ENCODE measurements at regions not wholly inside any gene's neighbourhood (a gene's known extent, or its start where the extent isn't known, plus 50 kb on each side); places are given as distances from the start of the nearest gene placed in this dataset.

DNA sequence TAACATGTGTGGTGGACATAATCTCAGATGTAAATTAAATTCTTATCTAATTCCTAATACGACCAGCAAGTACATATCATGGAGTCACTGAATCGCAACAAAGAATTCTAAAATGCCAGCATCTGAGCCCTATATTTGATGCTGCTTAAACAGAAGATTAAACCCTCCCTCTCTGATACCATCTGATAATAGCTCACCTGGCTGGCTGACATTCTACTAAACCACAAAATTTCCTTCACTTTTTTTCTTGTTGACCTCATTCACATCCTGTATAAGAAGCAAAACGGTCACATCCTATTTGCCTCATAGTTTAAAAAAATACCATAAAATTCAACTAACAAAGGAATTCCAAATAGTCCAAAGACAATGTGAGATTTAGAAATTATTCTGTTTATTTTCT, 371.6 kb upstream of the SLC8A1 start:
- no peaks in the 10 kb centered on the region for H3K27me3 Mint-ChIP-seq (ENCODE audit: insufficient read depth, unreplicated experiment)
- no peaks in the 10 kb centered on the region for H3K4me1 ChIP-seq
- no peaks in the 10 kb centered on the region for H3K9me3 ChIP-seq
- no TSS peak for BruUV-seq (replicated peaks)
- no peaks in the 10 kb centered on the region for H3K4me1 Mint-ChIP-seq (ENCODE audit: low read depth, unreplicated experiment)
- H3K9me3 Mint-ChIP-seq (ENCODE audit: unreplicated experiment), result no peaks in the 10 kb centered on the region
- intact Hi-C loops (cut with micrococcal nuclease; ENCODE audit: unreplicated experiment), result no loop called here
- TF ChIP-seq, protein P1, sequence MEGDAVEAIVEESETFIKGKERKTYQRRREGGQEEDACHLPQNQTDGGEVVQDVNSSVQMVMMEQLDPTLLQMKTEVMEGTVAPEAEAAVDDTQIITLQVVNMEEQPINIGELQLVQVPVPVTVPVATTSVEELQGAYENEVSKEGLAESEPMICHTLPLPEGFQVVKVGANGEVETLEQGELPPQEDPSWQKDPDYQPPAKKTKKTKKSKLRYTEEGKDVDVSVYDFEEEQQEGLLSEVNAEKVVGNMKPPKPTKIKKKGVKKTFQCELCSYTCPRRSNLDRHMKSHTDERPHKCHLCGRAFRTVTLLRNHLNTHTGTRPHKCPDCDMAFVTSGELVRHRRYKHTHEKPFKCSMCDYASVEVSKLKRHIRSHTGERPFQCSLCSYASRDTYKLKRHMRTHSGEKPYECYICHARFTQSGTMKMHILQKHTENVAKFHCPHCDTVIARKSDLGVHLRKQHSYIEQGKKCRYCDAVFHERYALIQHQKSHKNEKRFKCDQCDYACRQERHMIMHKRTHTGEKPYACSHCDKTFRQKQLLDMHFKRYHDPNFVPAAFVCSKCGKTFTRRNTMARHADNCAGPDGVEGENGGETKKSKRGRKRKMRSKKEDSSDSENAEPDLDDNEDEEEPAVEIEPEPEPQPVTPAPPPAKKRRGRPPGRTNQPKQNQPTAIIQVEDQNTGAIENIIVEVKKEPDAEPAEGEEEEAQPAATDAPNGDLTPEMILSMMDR (IDR thresholded peaks at IDR 0.05; ENCODE audit: insufficient read depth in 1 of 2, low read depth in 1 of 2, low read length in 1 of 2, severe bottlenecking in 1 of 2, unreplicated experiment in 1 of 2), result no peak
- CTCF ChIA-PET, result no interaction called here
- no peaks in the 10 kb centered on the region for H3K27me3 ChIP-seq (replicated peaks; ENCODE audit: control insufficient read depth, insufficient read depth, low read length)
- DNase-seq, result no peak
- no peak overlapping the region for H3K27ac Mint-ChIP-seq (ENCODE audit: unreplicated experiment)
- POLR2A ChIA-PET, result no interaction called here
- no peak overlapping the region for H3K4me3 ChIP-seq (ENCODE audit: low read depth, low read length)
- H3K4me3 Mint-ChIP-seq (ENCODE audit: unreplicated experiment), result no peak overlapping the region
- no peaks in the 10 kb centered on the region for H3K36me3 ChIP-seq (ENCODE audit: control insufficient read depth, insufficient read depth, low read length)
- no peaks in the 10 kb centered on the region for H3K36me3 Mint-ChIP-seq (ENCODE audit: insufficient read depth, unreplicated experiment)

DNA sequence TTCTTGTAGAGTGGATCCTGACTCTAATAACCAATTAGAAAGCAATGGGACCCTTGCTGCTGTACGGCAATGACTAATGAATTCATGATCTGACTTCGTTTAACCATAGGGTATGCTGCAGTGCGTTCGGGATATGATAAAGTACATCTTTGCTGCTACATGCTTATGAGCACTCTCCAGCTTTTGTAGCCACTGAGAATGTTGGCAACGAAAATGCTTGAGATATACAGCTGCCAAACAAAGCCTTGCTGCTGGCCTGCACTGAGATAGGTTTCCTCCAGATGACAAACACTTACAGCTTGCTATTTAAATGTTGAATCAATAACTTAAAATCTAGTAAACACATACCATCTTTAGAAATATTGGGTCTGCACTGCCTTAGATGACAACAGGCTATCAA, 372.4 kb upstream of the SLC8A1 start:
- TF ChIP-seq, protein P1 (IDR thresholded peaks at IDR 0.05; ENCODE audit: insufficient read depth in 1 of 2, low read depth in 1 of 2, low read length in 1 of 2, severe bottlenecking in 1 of 2, unreplicated experiment in 1 of 2), result no peak
- H3K4me1 ChIP-seq, result no peaks in the 10 kb centered on the region
- no peaks in the 10 kb centered on the region for H3K36me3 ChIP-seq (ENCODE audit: control insufficient read depth, insufficient read depth, low read length)
- ChIA-PET POLR2A (no interaction called here), CTCF (no interaction called here)
- no peak overlapping the region for H3K4me3 ChIP-seq (ENCODE audit: low read depth, low read length)
- H3K9me3 Mint-ChIP-seq (ENCODE audit: unreplicated experiment), result no peaks in the 10 kb centered on the region
- H3K4me3 Mint-ChIP-seq (ENCODE audit: unreplicated experiment), result no peak overlapping the region
- no peak overlapping the region for H3K27ac Mint-ChIP-seq (ENCODE audit: unreplicated experiment)
- H3K27me3 Mint-ChIP-seq (ENCODE audit: insufficient read depth, unreplicated experiment), result no peaks in the 10 kb centered on the region
- no peaks in the 10 kb centered on the region for H3K4me1 Mint-ChIP-seq (ENCODE audit: low read depth, unreplicated experiment)
- BruUV-seq (replicated peaks), result no TSS peak
- H3K27me3 ChIP-seq (replicated peaks; ENCODE audit: control insufficient read depth, insufficient read depth, low read length), result no peaks in the 10 kb centered on the region
- no peak for DNase-seq
- H3K36me3 Mint-ChIP-seq (ENCODE audit: insufficient read depth, unreplicated experiment), result no peaks in the 10 kb centered on the region
- no peaks in the 10 kb centered on the region for H3K9me3 ChIP-seq
- intact Hi-C loops (cut with micrococcal nuclease; ENCODE audit: unreplicated experiment), result no loop called here

DNA sequence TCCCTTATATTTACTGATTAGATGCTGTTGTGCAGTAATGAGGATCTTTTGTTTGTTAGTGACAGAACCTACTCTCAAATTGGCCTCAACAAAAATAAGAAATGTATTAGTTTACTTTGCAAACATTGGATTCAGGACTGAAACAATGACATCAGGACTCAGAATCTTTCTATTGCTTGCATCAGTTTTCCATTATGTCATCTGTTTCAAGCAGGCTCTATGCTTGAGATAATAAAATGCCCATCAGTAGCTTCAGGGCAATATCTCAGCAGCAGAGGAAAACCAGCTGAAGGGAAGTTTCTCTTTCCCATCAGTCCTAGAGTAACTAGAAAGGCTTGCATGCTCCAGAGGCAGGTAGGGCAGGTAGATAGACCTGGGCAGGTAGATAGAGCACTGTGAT, 375.5 kb upstream of the SLC8A1 start:
- H3K27me3 Mint-ChIP-seq (ENCODE audit: insufficient read depth, unreplicated experiment), result no peaks in the 10 kb centered on the region
- H3K36me3 Mint-ChIP-seq (ENCODE audit: insufficient read depth, unreplicated experiment), result no peaks in the 10 kb centered on the region
- CTCF ChIA-PET, result no interaction called here
- intact Hi-C loops (cut with micrococcal nuclease; ENCODE audit: unreplicated experiment), result no loop called here
- H3K4me1 Mint-ChIP-seq (ENCODE audit: low read depth, unreplicated experiment), result no peaks in the 10 kb centered on the region
- no peaks in the 10 kb centered on the region for H3K27me3 ChIP-seq (replicated peaks; ENCODE audit: control insufficient read depth, insufficient read depth, low read length)
- H3K4me3 ChIP-seq (ENCODE audit: low read depth, low read length), result no peak overlapping the region
- TF ChIP-seq, protein P1 (IDR thresholded peaks at IDR 0.05; ENCODE audit: insufficient read depth in 1 of 2, low read depth in 1 of 2, low read length in 1 of 2, severe bottlenecking in 1 of 2, unreplicated experiment in 1 of 2), result no peak
- POLR2A ChIA-PET, result no interaction called here
- H3K9me3 Mint-ChIP-seq (ENCODE audit: unreplicated experiment), result no peaks in the 10 kb centered on the region
- H3K27ac Mint-ChIP-seq (ENCODE audit: unreplicated experiment), result no peak overlapping the region
- H3K4me3 Mint-ChIP-seq (ENCODE audit: unreplicated experiment), result no peak overlapping the region
- no peaks in the 10 kb centered on the region for H3K9me3 ChIP-seq
- no peaks in the 10 kb centered on the region for H3K36me3 ChIP-seq (ENCODE audit: control insufficient read depth, insufficient read depth, low read length)
- H3K4me1 ChIP-seq, result no peaks in the 10 kb centered on the region
- DNase-seq, result no peak
- BruUV-seq (replicated peaks), result no TSS peak
